ENCODE measurements at regions not wholly inside any gene's neighbourhood (a gene's known extent, or its start where the extent isn't known, plus 50 kb on each side); places are given as distances from the start of the nearest gene placed in this dataset.

- ChIA-PET POLR2A (no interaction called here), CTCF (interaction anchor here (0.6 to 0.8 kb wide), 2 partner anchors 137 to 705 kb away, joined by 3 to 4 read pairs; no protein-coding TSS in a partner anchor)
Measured at GRCh38 chr5:166111021-166111420, 2180.4 kb upstream of the WWC1 start.

DNA sequence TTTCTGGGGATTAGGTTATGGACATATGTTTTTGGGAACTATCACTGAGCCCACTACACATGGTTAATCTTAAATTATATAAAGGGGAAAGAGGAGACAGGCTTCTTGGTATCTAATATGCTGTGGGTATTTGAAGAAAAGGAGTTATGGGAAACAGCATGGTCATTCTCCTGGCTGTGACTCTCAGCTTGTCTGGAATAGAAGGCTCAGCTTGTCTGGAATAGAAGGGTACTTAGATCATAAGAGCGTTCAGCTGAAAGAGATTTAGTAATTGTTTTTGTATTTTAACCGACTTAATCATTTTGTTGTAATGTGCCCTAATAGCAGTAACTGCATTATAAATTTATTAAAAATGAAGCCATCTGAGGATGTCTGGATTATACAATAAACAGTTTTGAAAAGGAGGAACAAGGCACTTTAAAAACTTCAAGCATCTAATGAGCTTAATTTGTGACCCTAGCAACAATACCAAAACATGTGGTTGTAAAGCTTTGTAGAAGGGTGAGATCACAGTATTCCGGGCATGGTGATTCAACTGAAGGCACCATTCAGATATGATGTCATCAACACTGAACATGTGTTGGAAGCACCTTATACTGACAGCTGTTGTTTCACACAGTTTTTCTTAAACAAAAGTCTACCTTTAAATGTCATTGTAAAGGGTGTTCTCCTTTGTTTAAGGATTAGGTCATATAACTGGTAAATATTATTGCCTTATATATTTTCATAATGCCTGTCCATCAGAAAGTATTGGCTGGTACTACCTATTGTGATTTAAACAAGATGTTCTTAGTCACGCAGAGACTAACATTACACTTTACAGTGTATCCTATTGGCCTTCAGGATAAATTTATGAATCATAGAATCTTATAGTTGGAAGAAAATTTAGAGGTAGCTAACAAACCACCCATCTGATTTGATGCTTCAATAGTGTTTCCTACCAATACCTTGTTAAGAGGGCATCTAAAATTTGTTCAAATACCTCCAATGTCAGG, 2174.1 kb upstream of the WWC1 start:
- intact Hi-C loops (cut with micrococcal nuclease) = loop anchor here (5.0 kb wide), 1 partner anchor 1430 kb away; no protein-coding TSS in a partner anchor
- Mint-ChIP-seq H3K4me3 (ENCODE audit: unreplicated experiment) (no peak overlapping the region), H3K27ac (ENCODE audit: low read depth, unreplicated experiment) (no peak overlapping the region), H3K36me3 (ENCODE audit: insufficient read depth, unreplicated experiment) (no peaks in the 10 kb centered on the region), H3K4me1 (ENCODE audit: insufficient read depth, unreplicated experiment) (peaks cover 7% of the 10 kb centered on the region), H3K9me3 (ENCODE audit: unreplicated experiment) (no peaks in the 10 kb centered on the region), H3K27me3 (ENCODE audit: insufficient read depth, unreplicated experiment) (no peaks in the 10 kb centered on the region)
- peak; percentile 23 for DNase-seq (ENCODE audit: unreplicated experiment)
- POLR2A ChIA-PET = interaction anchor here (0.6 to 0.9 kb wide), 2 partner anchors 791 to 1178 kb away, joined by 3 read pairs; no protein-coding TSS in a partner anchor
- BruUV-seq (replicated peaks) = no TSS peak
- CTCF ChIA-PET = interaction anchor here (0.5 kb wide), 1 partner anchor 582 kb away, joined by 3 read pairs; no protein-coding TSS in a partner anchor
- no peak for TF ChIP-seq CTCF (IDR thresholded peaks at IDR 0.05; ENCODE audit: unreplicated experiment)

More at GRCh38 chr5:166111021-166111420, 2180.4 kb upstream of the WWC1 start:
- Mint-ChIP-seq H3K27ac (ENCODE audit: low read depth, unreplicated experiment) (no peak overlapping the region), H3K4me1 (ENCODE audit: insufficient read depth, unreplicated experiment) (no peaks in the 10 kb centered on the region), H3K4me3 (ENCODE audit: unreplicated experiment) (no peak overlapping the region), H3K9me3 (ENCODE audit: unreplicated experiment) (no peaks in the 10 kb centered on the region), H3K27me3 (ENCODE audit: insufficient read depth, unreplicated experiment) (no peaks in the 10 kb centered on the region), H3K36me3 (ENCODE audit: insufficient read depth, unreplicated experiment) (no peaks in the 10 kb centered on the region)
- no TSS peak for BruUV-seq (replicated peaks)
- no peak for TF ChIP-seq CTCF (IDR thresholded peaks at IDR 0.05; ENCODE audit: unreplicated experiment)
- intact Hi-C loops (cut with micrococcal nuclease) = no loop called here
- no peak for DNase-seq (ENCODE audit: unreplicated experiment)

DNA sequence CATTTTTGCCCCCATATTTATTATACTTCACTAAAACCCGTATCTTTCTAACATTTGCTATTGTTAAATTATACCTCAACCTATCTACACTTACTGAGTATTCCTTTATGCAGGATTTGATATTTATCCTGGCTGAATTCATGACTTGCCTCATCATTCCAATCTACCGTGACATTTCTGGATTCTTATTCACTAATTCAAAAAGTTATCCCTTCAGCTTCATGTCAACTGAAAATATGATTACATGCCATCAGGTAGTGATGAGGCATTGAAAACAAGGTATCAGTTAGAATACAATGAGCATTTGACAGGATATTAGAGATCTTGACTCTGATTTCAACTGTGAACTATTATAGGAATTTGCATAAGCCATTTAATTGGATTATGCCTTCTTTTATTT, 2171.9 kb upstream of the WWC1 start:
- no TSS peak for BruUV-seq (replicated peaks)

More for the DNA sequence above, 2171.9 kb upstream of the WWC1 start:
- intact Hi-C loops (cut with micrococcal nuclease) = loop anchor here (5.0 kb wide), 1 partner anchor 1428 kb away; no protein-coding TSS in a partner anchor
- Mint-ChIP-seq H3K9me3 (ENCODE audit: unreplicated experiment) (no peaks in the 10 kb centered on the region), H3K36me3 (ENCODE audit: insufficient read depth, unreplicated experiment) (no peaks in the 10 kb centered on the region), H3K4me1 (ENCODE audit: insufficient read depth, unreplicated experiment) (peaks cover 7% of the 10 kb centered on the region), H3K4me3 (ENCODE audit: unreplicated experiment) (no peak overlapping the region), H3K27ac (ENCODE audit: low read depth, unreplicated experiment) (no peak overlapping the region), H3K27me3 (ENCODE audit: insufficient read depth, unreplicated experiment) (no peaks in the 10 kb centered on the region)
- no peak for DNase-seq (ENCODE audit: unreplicated experiment)
- CTCF ChIA-PET = no interaction called here
- TF ChIP-seq CTCF (IDR thresholded peaks at IDR 0.05; ENCODE audit: unreplicated experiment) = no peak
- POLR2A ChIA-PET = interaction anchor here (1.1 kb wide), 1 partner anchor 36 kb away, joined by 3 read pairs; no protein-coding TSS in a partner anchor

All from MCF 10A (cell line).